ENCODE measurements at regions not wholly inside any gene's neighbourhood (a gene's known extent, or its start where the extent isn't known, plus 50 kb on each side); places are given as distances from the start of the nearest gene placed in this dataset.

DNA sequence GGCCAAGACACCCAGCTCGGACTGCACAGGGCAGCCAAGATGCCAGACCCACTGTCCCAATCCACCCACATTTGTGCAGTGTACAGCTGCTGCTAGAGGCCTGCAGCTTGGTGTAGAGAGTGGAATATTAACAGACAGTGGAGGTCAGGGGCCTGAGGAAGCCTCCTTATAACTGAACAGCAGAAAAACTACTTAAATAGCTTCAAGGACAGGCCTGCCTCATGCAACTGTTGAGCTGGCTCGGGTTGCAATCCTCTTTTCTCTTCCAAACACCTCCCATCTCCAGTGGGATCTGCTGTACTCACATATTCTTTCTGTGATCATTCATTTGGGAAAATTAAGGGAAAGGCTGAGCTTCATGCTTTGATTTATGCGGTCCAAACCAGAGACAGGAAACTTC, 1043.2 kb upstream of the TMEM132C start:
- DNase-seq (ENCODE audit: low spot score) = no peak

DNA sequence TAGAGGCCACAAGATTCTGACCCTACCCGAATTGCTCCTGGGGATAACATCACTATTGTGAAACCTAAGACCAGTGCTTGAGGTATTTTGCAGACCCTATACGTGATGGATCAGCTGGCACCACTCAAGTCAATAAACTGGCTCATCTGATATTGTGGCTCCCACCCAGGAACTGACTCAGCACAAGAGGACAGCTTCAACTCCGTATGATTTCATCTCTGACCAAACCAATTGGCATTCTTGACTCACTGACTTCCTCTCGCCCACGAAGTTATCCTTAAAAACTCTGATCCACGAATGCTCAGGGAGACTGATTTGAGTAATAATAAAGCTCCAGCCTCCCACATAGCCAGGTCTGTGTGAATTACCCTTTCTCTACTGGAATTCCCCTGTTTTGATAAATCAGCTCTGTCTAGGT, 1036.1 kb upstream of the TMEM132C start:
- DNase-seq (ENCODE audit: low spot score) = no peak

DNA sequence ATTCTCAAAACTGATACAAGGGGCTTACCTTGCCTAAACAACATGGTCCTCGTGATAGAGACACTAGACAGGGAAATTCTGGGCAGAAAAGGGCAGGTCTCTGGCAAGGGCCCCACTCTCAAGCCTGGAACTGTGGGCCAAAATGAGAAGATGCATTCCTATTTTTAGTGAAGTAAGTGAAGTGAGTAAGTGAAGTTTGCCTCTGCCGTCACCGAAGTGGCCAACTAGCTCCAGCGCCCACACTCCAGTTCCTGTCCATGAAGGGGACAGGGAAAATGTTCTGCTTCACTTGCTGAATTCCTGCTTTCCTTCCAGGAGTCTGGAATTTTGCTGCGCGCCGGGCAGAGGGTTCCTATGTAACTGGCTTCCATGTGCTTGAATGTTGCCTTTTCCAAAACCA, 1035.6 kb upstream of the TMEM132C start:
- no peak for DNase-seq (ENCODE audit: low spot score)

DNA sequence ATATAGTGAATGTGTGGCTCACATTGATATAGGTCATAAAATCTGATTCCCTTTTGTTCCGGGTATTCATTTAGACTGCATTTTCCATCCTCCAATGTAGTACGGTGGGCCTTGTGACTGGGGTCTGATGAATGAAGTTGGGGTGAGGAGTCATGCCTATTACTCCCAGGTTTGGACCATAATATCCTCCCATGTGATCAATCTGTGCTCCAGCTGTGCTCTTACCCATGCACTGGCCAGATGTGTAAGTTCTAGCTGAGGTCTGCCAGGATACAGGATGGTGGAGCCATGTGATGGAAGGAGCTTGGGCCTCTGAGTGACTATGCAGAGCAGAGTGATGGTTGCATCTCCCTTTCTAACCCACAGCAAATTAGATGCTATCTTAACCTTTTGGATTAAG, 1034.0 kb upstream of the TMEM132C start:
- no peak for DNase-seq (ENCODE audit: low spot score)

DNA sequence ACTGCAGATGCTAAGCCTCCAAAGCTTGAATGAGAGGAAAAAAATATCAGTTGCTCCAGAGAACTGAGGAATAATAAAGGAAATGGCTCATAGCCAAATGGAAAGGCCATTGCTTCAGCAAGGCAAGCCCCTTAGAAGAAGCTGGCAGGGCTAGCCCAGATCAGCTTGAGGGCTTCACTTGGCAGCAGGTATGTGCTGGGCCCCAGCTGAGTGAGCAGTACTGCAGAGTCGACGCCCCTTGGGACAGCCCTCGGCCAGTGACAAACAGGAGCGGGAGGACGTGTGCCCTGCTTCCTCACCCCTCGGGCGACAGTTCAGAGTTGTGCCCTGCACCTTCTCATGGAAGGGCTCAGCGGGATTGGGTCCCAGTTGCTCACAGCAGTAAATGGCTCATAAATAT, 1031.2 kb upstream of the TMEM132C start:
- DNase-seq (ENCODE audit: low spot score) = no peak

DNA sequence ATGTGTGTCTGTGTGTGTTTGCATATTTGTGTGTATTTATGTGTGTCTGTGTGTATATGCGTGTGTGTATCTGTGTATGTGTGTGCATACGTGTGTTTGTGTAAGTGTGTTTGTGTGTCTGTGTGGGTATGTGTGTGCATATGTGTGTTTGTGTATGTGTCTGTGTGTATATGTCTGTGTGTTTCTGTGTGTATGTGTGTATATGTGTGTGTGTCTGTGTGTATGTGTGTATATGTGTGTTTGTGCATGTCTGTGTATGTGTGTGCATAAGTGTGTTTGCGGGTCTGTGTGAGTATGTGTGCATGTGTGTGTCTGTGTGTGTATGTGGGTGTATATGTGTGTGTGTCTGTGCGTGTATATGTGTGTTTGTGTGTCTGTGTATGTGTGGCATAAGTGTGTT, 1030.5 kb upstream of the TMEM132C start:
- DNase-seq (ENCODE audit: low spot score) = no peak

DNA sequence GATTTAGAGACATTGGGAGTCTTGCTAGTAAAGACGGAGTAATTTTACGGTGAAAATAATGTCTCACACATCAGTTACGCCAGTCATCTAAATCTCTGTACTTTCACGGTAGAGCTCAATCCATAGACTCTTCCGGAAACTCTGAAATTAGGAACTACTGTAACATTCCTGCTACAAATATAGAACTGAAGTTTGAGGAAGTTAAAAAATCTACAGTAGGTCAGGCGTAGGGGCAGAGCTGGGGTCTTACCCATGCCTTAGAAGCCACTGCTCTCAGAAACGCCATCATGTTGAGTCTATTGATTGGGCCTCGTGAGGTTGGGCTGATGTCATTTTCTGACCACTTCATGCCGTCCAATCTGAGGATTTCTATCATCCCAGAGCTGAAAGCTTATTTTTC, 1029.8 kb upstream of the TMEM132C start:
- DNase-seq (ENCODE audit: low spot score) = no peak

DNA sequence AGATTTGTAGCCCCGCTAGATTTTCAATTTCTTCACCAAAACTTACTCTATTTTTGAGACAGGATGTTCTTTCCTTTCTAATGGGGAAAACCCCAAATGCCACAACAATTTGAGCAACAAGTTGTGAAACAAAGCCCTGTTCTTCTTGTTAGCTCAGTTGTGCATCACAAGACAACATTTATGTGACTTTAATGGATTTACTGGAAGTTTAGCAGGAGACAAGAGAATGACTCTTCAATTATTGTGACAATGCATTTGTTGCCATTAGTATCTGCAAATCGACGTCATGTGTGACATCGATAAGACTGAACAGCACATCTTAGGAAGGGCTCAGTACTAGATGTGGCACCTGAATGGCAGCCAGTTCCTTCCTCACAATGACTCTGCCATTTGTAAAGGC, 1028.9 kb upstream of the TMEM132C start:
- DNase-seq (ENCODE audit: low spot score) = no peak

DNA sequence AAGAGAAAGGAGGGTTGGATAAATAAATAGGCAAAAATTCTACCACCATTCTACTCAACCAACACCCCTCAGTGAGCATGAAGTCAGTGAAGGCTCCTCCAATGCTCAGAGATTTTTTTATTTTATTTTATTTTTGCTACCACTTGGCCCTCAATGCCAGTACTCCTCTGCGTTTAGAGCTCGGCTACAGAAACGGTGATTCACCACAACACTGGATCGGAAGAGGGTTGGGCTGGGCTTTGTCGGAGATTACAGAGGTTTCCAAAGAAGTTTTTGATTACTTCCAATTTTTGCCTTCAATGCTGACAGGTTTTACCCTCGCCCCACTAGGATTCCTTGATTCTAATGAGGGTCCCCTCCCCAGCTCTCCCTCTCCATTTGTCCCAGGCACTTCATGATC, 1027.2 kb upstream of the TMEM132C start:
- DNase-seq (ENCODE audit: low spot score) = no peak

DNA sequence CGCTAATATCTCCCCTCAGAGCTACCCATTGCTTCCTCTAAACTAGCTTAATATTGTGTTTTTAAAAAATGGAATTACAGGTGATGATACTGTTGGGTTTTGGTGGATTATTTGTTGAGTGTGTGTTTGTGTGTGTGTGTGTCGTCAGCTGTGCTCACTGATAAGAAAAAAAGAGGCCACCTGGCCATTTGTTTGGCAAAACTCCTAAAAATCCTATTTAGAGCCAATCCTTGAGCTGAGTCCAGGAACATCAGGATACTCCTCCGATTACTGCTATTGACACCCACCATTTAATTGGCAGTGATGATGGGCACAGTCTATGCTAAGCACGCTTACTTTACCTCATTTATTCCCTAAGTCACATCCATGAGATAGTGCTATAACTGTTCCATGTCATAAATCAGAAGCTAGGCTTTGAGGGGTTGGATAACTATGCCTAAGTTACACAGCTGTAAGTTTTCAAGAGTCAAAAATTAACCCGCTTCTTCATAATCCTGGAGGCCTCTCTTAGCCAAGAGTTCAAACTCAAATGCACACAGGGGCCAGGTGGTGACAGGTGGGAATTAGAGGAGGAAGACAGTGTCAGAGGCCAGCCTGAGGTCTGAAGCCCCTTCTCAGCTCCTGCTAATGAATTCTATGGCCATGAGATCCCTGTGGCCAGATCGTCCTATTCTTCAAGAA, 1026.6 kb upstream of the TMEM132C start:
- no peak for DNase-seq (ENCODE audit: low spot score)

DNA sequence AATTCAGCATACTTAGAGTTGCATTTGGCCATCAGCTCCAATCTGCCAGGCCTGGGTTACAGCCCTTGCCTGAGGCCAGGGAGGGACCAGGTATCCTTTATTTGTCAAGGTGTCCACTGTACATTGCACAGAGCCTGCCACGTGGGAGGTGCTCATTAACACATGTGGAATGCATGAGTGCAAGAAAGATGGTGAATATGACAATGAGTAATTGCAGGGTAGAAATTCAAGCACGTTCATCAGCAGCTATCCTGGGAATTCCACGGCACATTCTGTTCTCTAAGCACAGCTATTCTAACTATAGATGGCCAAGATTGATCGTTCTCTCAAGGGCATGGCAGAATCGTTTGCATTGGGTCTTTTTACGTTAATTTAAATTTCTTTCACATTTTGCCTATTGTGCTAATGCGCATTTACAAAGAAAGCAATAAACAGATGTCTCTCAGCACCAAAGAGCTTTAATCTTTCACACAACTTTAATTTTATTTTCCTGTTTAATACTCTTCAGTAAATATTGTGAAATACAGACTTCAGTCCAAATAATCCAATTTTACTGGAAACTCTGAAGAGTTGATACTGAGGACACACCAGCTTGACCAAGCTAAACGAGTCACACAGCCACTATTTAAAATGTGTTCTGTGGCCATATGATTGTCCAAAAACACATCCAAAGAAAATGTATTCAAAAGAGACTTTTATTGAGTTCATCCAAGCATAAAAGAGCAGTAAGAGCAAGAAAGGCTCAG, 1025.7 kb upstream of the TMEM132C start:
- DNase-seq (ENCODE audit: low spot score) = no peak

DNA sequence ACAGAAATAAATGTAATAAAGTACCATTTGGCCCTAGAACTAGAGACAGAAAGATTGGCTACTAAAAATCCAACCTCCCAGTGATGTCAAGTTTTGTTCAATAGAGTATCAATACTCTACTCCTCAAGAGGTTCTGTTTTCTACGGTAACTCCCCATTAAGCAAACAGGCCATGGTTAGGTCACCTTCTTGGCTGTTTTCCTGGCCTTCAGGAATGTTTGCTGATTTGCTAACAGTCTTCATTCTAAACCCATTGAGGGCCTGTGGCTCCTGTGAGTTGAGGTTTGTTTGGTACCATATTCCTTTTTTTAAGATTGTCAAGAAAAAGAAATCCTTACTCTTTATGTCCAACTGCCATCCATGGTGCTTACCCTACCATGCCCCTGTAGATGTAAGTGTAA, 1022.0 kb upstream of the TMEM132C start:
- DNase-seq (ENCODE audit: low spot score) = no peak

DNA sequence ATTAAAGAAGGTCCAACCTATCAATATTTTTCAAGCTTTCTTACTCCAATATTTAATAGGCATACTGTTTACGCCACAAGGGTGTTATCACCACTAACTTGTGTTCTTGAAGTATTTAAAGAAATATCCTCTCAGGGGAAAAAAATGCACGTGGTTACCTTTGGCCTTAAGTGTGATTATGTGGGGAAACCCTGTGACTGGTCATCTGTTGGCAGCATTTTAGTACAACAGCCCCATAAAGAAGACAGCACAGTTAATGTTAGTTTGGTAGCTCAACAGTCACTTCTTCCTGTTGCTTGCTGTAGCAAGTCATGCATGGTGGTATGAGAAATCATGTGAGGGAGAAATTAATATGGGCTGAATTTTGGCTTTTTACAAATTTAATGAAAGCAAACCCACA, 1021.5 kb upstream of the TMEM132C start:
- DNase-seq (ENCODE audit: low spot score) = no peak

DNA sequence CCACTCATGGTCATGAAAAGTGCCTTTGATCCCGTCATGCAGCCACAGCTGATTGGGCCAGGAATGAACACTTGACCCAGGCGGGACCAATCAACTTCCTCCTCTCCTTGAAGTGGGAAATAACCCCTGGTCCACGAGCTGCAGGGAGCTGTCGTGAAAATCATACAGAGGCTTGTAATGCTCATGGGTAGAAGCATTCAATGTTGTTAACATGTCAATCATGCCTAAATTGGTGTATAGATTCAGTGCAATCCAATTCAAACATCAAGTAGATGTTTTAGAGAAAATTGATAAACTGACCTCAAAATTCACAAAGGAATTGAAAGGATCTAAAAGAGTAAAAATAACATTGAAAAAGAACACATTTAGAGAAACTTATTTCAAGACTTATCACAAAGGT, 1019.0 kb upstream of the TMEM132C start:
- no peak for DNase-seq (ENCODE audit: low spot score)

DNA sequence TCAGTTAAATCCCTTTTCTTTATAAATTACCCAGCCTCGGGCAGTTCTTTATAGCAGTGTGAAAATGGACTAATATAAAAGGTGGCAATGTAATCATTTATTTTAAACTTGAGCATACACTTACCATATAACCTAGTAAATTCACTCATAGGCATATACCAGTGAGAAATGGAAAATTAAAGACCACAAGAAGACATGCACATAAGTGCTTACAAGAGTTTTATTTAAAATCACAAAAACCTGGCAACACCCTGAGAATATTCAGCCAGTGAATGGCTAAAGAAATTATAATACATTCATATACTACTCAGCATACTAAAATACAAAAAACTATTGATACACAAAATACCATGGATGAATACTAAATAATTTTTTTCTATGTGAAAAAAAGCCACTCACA, 1017.5 kb upstream of the TMEM132C start:
- DNase-seq (ENCODE audit: low spot score) = no peak

DNA sequence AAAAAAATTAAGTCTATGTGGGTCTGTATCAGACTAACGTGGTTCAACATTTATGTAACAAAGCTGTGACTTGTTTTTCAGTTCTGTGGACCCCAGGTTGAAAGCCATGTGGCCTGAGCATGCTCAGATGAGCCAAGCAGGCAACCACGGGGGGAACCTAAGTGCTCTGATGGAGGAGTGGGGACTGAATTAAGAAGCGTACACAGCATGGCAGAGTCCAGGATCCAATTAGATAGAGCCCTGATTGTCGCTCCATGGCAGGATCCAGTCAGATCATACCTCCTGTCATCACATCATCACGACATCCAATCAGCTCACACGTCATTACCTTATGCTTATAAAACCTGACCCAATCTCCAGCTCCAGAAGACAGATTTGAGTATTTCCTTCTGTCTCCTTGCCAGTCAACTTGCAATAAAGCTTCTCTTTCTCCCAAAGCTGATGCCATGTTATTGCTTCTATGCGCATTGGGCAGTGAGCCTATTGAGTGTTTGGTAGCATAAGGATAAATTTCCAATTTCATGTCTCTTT, 1013.1 kb upstream of the TMEM132C start:
- DNase-seq (ENCODE audit: low spot score) = no peak

DNA sequence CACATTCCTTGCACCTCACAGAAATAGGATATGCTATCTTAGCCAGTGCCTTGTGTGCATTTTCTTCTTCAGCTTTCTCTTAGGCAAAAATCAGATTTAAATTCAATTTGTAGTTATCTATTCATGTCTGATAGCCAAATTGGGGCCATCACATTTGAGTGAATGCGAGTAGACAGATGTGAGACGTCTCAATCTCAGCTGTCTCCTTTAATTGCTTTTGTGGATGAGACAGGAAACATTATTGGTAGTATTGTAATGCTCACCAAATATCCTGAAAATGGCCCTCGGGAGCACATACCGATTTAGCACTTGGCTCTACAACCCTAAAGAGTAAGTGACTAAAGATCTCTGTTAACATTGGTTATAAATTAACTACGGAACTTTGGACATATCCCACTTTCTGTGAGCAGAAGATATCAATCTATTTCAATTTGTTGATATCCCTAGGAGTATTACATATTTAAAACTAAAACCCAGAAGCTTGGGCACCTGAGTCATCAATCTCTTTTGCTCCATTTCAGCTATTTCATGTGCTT, 1012.5 kb upstream of the TMEM132C start:
- DNase-seq (ENCODE audit: low spot score) = no peak

DNA sequence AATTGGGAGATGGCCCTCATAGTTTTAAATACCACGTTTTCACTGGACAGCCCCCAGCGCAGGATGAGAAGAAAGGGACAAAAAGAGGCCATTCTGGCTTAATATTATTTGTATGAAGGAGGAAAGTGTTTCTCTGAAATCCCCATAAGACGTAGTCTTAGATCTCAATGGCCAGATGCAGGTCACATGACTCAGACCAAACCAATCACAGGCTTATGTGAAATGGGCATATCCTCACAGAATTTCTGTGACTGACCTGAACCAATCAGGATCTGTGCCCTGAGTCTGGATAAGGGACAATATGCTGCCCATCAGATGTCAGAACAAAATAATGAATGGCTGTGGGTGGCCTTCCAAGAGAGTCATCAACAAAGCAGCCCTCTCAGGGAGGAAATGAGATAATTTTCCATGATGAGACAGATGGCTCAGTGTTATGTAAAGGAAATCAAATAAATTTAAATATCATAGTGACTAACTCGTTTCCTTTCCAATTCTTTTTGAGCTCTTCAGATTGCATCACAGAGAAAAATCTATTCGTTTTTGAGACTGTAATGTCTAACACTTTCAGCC, 1009.5 kb upstream of the TMEM132C start:
- no peak for DNase-seq (ENCODE audit: low spot score)

DNA sequence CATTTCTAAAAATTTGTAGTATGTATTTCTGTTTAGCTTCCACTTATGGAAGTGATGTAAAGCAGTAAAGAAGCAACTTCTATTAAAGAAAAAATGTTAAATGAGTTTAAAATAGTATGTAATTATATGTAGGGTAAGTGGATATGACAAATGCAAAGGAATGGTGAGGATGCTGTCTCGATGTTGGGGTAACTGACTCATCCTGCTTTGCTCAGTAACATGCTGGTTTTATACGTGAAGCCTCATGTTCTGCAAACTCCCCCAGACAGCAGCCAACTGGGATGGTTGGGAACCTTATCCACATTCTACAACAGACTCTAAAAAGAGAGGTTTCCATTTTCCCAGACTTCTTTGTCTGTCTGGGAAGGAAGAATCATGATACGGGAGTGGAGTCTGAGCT, 1006.4 kb upstream of the TMEM132C start:
- no peak for DNase-seq (ENCODE audit: low spot score)

DNA sequence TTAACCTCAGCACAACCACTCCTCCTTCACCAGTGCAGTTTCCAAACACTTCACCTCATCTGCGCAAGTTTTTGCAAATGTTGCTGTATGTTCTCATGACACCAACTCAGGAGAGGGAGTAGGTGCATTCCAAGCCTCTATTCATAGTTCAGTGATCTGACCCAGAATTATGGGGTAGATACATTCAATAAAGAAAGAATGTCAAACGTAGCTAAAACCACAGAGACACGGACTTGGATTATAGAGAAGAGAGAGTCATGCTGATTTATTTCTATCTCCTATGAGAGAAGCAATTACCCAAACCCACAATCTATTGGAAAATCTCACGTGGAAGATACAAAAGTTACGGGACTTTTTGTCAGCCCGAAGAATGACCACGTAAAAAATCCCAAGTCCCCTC, 1006.0 kb upstream of the TMEM132C start:
- no peak for DNase-seq (ENCODE audit: low spot score)

DNA sequence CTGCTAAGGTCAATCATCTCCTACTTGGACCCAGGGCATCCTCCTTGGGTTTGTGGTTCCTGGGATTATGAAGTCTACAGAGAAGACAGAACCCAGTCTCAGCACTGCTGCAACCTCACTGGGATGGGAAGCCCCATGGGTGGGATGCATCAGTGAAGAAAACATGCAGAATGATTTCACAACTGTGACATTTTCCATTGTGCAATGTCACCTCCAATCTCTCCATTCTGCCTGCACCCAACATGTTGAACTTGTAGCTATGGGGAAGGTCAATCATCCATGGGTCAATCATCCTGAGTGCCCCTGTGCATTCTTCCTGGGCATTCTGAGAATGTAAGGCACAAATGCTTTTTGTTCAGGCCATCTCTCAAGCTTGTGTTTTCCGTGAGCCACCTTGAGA, 1004.4 kb upstream of the TMEM132C start:
- DNase-seq (ENCODE audit: low spot score) = no peak

DNA sequence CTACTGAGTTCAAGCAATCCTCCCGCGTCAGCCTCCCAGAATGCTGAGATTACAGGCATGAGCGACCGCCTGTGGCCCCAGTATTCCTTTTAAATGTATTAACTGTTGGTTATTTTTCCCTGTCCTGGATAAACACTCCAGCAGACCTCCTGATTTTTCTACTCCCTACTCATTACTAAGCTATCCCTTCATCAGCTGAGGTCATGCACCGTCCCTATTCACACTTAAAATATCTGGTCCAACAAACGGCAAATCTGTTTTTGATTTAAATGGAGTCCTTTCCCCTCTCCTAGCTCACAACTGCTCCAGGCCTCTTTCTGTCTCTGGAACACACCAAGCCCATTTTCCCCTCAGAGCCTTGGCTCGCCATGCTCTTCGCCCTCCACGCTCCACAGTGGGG, 1003.3 kb upstream of the TMEM132C start:
- DNase-seq (ENCODE audit: low spot score) = no peak

DNA sequence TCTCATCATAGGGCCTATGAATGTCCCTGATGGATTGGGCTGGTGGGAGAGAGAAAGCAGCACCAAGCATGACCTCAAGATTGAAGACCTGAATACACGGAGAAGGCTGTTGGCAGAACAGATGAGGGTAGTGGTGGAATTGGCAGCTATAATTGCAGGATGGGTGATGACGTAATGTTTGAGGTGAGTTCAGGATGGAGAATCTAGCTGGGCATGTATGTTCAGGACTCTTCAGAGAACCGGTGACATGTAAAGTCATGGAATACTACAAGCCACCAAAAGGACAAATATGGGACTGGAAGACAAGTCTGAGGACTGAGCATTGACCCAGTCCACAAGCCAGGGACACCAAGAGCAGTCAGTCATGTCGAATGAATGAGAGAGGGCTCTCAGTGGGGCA, 999.8 kb upstream of the TMEM132C start:
- DNase-seq (ENCODE audit: low spot score) = no peak

Measured in D341Med (cell line).